OCI-LY7 (cell line): ENCODE measurements at regions not wholly inside any gene's neighbourhood (a gene's known extent, or its start where the extent isn't known, plus 50 kb on each side); places are given as distances from the start of the nearest gene placed in this dataset.

ENCODE experiments used
- EZH2phosphoT487 ChIP-seq: fragments of 200-600 bp; sonication (generic); IDR thresholded peaks from 2 replicates; pipeline ENCODE4 v1.6.1; 2018; ENCODE audit warnings: low read depth, borderline replicate concordance, mild to moderate bottlenecking, mixed run types, antibody characterized with exemption, low read length, moderate library complexity, mixed read lengths
- TF ChIP-seq, protein P1 (sequence below): fragments of 200-600 bp; sonication (generic); conservative IDR thresholded peaks from 2 replicates; pipeline ENCODE4 v1.5.1; 2014; ENCODE audit warnings: mild to moderate bottlenecking, antibody characterized with exemption, low read length, moderate library complexity, mixed read lengths

DNA sequence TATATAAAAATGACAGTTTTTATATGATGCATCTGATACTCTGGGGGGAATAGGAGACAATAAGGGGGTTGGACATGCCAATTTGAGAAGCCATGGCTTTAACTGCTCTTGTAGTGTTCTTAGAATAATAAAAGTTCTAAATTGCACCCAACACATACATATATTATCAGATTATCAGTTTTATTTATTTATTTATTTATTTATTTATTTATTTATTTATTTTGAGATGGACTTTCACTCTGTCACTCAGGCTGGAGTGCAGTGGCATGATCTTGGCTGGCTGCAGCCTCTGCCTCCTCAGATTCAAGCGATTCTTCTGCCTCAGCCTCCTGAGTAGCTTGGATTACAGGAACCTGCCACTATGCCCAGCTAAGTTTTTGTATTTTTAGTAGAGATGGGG lies 356.8 kb downstream of the TLL1 start:
- TF ChIP-seq, protein P1, sequence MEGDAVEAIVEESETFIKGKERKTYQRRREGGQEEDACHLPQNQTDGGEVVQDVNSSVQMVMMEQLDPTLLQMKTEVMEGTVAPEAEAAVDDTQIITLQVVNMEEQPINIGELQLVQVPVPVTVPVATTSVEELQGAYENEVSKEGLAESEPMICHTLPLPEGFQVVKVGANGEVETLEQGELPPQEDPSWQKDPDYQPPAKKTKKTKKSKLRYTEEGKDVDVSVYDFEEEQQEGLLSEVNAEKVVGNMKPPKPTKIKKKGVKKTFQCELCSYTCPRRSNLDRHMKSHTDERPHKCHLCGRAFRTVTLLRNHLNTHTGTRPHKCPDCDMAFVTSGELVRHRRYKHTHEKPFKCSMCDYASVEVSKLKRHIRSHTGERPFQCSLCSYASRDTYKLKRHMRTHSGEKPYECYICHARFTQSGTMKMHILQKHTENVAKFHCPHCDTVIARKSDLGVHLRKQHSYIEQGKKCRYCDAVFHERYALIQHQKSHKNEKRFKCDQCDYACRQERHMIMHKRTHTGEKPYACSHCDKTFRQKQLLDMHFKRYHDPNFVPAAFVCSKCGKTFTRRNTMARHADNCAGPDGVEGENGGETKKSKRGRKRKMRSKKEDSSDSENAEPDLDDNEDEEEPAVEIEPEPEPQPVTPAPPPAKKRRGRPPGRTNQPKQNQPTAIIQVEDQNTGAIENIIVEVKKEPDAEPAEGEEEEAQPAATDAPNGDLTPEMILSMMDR = no peak
- no peak for TF ChIP-seq EZH2phosphoT487
